ENCODE measurements at regions not wholly inside any gene's neighbourhood (a gene's known extent, or its start where the extent isn't known, plus 50 kb on each side); places are given as distances from the start of the nearest gene placed in this dataset.

DNA sequence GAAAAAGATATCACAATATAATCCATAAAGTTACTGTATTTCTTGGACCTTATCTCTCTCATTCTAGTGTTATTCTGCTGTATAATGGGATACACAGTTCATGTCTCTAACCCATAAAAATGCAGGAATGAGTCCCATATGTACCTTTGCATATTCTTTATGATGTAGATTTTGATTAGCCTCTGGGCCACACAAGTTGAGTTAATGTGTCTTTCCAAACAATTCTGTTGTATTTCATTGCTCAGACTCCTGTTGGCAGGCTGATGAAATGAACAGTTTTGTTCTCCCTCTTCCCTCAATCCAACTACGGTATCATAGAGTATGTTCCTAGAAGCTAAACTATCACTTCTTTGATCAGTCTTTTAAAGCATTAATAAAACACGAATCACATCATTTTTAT lies 113.2 kb upstream of the SATB2 start:
- no peak overlapping the region for H2AFZ ChIP-seq (ENCODE audit: insufficient read depth, low read depth, low read length, poor library complexity, severe bottlenecking)
- no peak for DNase-seq
- H3K36me3 ChIP-seq (replicated peaks in 1 of 2; ENCODE audit: control insufficient read depth in 1 of 2, insufficient read depth in 2 of 2, low read length in 2 of 2): no peaks in the 10 kb centered on the region
- no peak overlapping the region for H3K4me2 ChIP-seq (replicated peaks; ENCODE audit: extremely low read depth, low read length, poor library complexity, severe bottlenecking)
- Mint-ChIP-seq H3K36me3 (no peaks in the 10 kb centered on the region), H3K9me3 (no peaks in the 10 kb centered on the region), H3K27ac (no peak overlapping the region), H3K4me1 (no peaks in the 10 kb centered on the region), H3K27me3 (ENCODE audit: low read depth in 3 of 3) (no peaks in the 10 kb centered on the region), H3K4me3 (no peak overlapping the region)
- intact Hi-C loops (cut with micrococcal nuclease): no loop called here
- H3K9me3 ChIP-seq (replicated peaks in 1 of 2; ENCODE audit: control insufficient read depth in 1 of 2, insufficient read depth in 1 of 2, low read length in 2 of 2): no peaks in the 10 kb centered on the region
- H3K27ac ChIP-seq (ENCODE audit: low read depth in 1 of 2, low read length in 2 of 2): no peak overlapping the region
- no peaks in the 10 kb centered on the region for H3K27me3 ChIP-seq (ENCODE audit: control insufficient read depth in 2 of 2, insufficient read depth in 2 of 2, low read length in 2 of 2)
- no CpG with 5 or more reads among the region's 2 CpGs for WGBS (ENCODE audit: insufficient coverage)
- H3K4me1 ChIP-seq (ENCODE audit: control insufficient read depth in 1 of 2, insufficient read depth in 2 of 2, low read length in 2 of 2): no peaks in the 10 kb centered on the region
- H3K79me2 ChIP-seq (ENCODE audit: insufficient read depth, low read length): no peaks in the 10 kb centered on the region
- no peaks in the 10 kb centered on the region for H4K20me1 ChIP-seq (ENCODE audit: insufficient read depth, low read length)
- H3K4me3 ChIP-seq (replicated peaks in 1 of 3; ENCODE audit: low read depth in 2 of 3, low read length in 3 of 3): no peak overlapping the region
- TF ChIP-seq, protein P1, sequence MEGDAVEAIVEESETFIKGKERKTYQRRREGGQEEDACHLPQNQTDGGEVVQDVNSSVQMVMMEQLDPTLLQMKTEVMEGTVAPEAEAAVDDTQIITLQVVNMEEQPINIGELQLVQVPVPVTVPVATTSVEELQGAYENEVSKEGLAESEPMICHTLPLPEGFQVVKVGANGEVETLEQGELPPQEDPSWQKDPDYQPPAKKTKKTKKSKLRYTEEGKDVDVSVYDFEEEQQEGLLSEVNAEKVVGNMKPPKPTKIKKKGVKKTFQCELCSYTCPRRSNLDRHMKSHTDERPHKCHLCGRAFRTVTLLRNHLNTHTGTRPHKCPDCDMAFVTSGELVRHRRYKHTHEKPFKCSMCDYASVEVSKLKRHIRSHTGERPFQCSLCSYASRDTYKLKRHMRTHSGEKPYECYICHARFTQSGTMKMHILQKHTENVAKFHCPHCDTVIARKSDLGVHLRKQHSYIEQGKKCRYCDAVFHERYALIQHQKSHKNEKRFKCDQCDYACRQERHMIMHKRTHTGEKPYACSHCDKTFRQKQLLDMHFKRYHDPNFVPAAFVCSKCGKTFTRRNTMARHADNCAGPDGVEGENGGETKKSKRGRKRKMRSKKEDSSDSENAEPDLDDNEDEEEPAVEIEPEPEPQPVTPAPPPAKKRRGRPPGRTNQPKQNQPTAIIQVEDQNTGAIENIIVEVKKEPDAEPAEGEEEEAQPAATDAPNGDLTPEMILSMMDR (IDR thresholded peaks at IDR 0.05): no peak
- H3K9ac ChIP-seq (ENCODE audit: insufficient read depth, low read length, poor library complexity, severe bottlenecking): no peak overlapping the region

DNA sequence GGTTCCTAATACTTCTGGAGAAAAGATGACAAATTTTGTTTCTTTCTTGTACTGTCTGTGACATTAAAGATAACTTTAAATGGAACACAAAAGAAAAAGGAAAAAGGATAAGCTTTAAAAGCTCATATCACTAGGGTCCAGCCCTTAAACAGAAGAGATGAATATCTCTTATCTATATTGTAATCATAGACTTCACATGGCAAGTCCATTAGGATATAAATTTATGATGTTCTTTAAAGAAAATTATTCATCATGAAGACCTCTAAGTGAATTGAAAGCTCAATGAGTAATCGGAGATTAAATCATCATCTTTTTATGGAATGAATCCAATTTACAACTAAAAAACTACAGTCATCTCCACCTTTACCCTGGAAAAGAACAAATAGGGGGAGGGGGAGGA lies 111.6 kb upstream of the SATB2 start:
- DNase-seq: no peak
- no peak overlapping the region for H3K4me2 ChIP-seq (replicated peaks; ENCODE audit: extremely low read depth, low read length, poor library complexity, severe bottlenecking)
- Mint-ChIP-seq H3K27me3 (ENCODE audit: low read depth in 3 of 3) (peaks cover 0 to 2% (median 0%) of the 10 kb centered on the region in 3 donors), H3K27ac (no peak overlapping the region), H3K9me3 (peaks cover 0 to 4% (median 0%) of the 10 kb centered on the region in 7 donors), H3K36me3 (no peaks in the 10 kb centered on the region), H3K4me1 (no peaks in the 10 kb centered on the region), H3K4me3 (no peak overlapping the region)
- H3K27ac ChIP-seq (ENCODE audit: low read depth in 1 of 2, low read length in 2 of 2): no peak overlapping the region
- no peaks in the 10 kb centered on the region for H3K4me1 ChIP-seq (ENCODE audit: control insufficient read depth in 1 of 2, insufficient read depth in 2 of 2, low read length in 2 of 2)
- no peak overlapping the region for H3K9ac ChIP-seq (ENCODE audit: insufficient read depth, low read length, poor library complexity, severe bottlenecking)
- TF ChIP-seq, protein P1 (IDR thresholded peaks at IDR 0.05): no peak
- H3K9me3 ChIP-seq (replicated peaks in 1 of 2; ENCODE audit: control insufficient read depth in 1 of 2, insufficient read depth in 1 of 2, low read length in 2 of 2): no peaks in the 10 kb centered on the region
- WGBS (ENCODE audit: insufficient coverage): no CpG with 5 or more reads among the region's 1 CpG
- no peaks in the 10 kb centered on the region for H3K79me2 ChIP-seq (ENCODE audit: insufficient read depth, low read length)
- no peak overlapping the region for H3K4me3 ChIP-seq (replicated peaks in 1 of 3; ENCODE audit: low read depth in 2 of 3, low read length in 3 of 3)
- intact Hi-C loops (cut with micrococcal nuclease): no loop called here
- no peak overlapping the region for H2AFZ ChIP-seq (ENCODE audit: insufficient read depth, low read depth, low read length, poor library complexity, severe bottlenecking)
- H4K20me1 ChIP-seq (ENCODE audit: insufficient read depth, low read length): no peaks in the 10 kb centered on the region
- H3K36me3 ChIP-seq (replicated peaks in 1 of 2; ENCODE audit: control insufficient read depth in 1 of 2, insufficient read depth in 2 of 2, low read length in 2 of 2): no peaks in the 10 kb centered on the region
- no peaks in the 10 kb centered on the region for H3K27me3 ChIP-seq (ENCODE audit: control insufficient read depth in 2 of 2, insufficient read depth in 2 of 2, low read length in 2 of 2)

Data from CD14-positive monocyte (primary cell).